HL-60 (cell line): ENCODE measurements at regions not wholly inside any gene's neighbourhood (a gene's known extent, or its start where the extent isn't known, plus 50 kb on each side); places are given as distances from the start of the nearest gene placed in this dataset.

ENCODE experiments used
- CTCF ChIP-seq: IDR thresholded peaks from one replicate; pipeline ENCODE4 v1.5.1; 2011; ENCODE audit warnings: low read length, control low read depth, inconsistent platforms; ENCODE audit not compliant: insufficient read depth
- GABPA ChIP-seq: IDR thresholded peaks from 2 replicates; pipeline ENCODE4 v1.6.1; 2012; ENCODE audit warnings: low read depth
- SPI1 ChIP-seq: IDR thresholded peaks from 2 replicates; pipeline ENCODE4 v1.6.1; 2012; ENCODE audit warnings: low read depth, mild to moderate bottlenecking, borderline replicate concordance

- TF ChIP-seq CTCF (no peak), SPI1 (no peak), GABPA (no peak)
Measured at GRCh38 chr14:48849741-48850322, 736.3 kb downstream of the RPS29 start.
